Osteocyte (in vitro differentiated cells): ENCODE measurements at regions not wholly inside any gene's neighbourhood (a gene's known extent, or its start where the extent isn't known, plus 50 kb on each side); places are given as distances from the start of the nearest gene placed in this dataset.

Source experiments
- DNase-seq: peaks from one replicate; pipeline ENCODE4 v3.0.0; 2021; ENCODE audit warnings: mixed read lengths; ENCODE audit not compliant: unreplicated experiment; ENCODE audit errors: extremely low spot score
- H3K27ac Mint-ChIP-seq: one replicate; pipeline ENCODE4 v1.8.0; 2021; ENCODE audit warnings: mild to moderate bottlenecking, mixed read lengths; ENCODE audit not compliant: unreplicated experiment
- H3K27me3 Mint-ChIP-seq: one replicate; pipeline ENCODE4 v1.8.0; 2021; ENCODE audit warnings: mixed read lengths; ENCODE audit not compliant: unreplicated experiment
- H3K36me3 Mint-ChIP-seq: one replicate; pipeline ENCODE4 v1.8.0; 2021; ENCODE audit warnings: mixed read lengths; ENCODE audit not compliant: unreplicated experiment
- H3K4me1 Mint-ChIP-seq: one replicate; pipeline ENCODE4 v1.8.0; 2021; ENCODE audit warnings: mixed read lengths; ENCODE audit not compliant: unreplicated experiment
- H3K4me3 Mint-ChIP-seq: one replicate; pipeline ENCODE4 v1.8.0; 2021; ENCODE audit warnings: mild to moderate bottlenecking, moderate library complexity, mixed read lengths; ENCODE audit not compliant: unreplicated experiment
- H3K9me3 Mint-ChIP-seq: one replicate; pipeline ENCODE4 v1.8.0; 2021; ENCODE audit warnings: mixed read lengths; ENCODE audit not compliant: unreplicated experiment
- CTCF ChIP-seq: fragments of 200-600 bp; sonication (generic); IDR thresholded peaks from 2 replicates; pipeline ENCODE4 v1.5.0; 2021; ENCODE audit warnings: antibody characterized with exemption, mild to moderate bottlenecking, moderate library complexity

GRCh38 chr22:48714231-48714630 is 1113.4 kb downstream of the BRD1 start:
- H3K4me1 Mint-ChIP-seq: peaks cover 21% of the 10 kb centered on the region
- peaks cover 4% of the 10 kb centered on the region for H3K9me3 Mint-ChIP-seq
- DNase-seq: no peak

GRCh38 chr22:48713272-48714205 is 1114.1 kb downstream of the BRD1 start:
- no peak for DNase-seq
- H3K36me3 Mint-ChIP-seq: peaks cover 4% of the 10 kb centered on the region
- peaks cover 4% of the 10 kb centered on the region for H3K9me3 Mint-ChIP-seq
- TF ChIP-seq CTCF: no peak
- H3K27ac Mint-ChIP-seq: no peak overlapping the region
- H3K27me3 Mint-ChIP-seq: no peaks in the 10 kb centered on the region
- no peak overlapping the region for H3K4me3 Mint-ChIP-seq
- H3K4me1 Mint-ChIP-seq: peaks cover 18% of the 10 kb centered on the region

More at GRCh38 chr22:48714231-48714630, 1113.4 kb downstream of the BRD1 start:
- H3K4me3 Mint-ChIP-seq: no peak overlapping the region
- H3K27me3 Mint-ChIP-seq: no peaks in the 10 kb centered on the region
- H3K27ac Mint-ChIP-seq: no peak overlapping the region
- no peak for TF ChIP-seq CTCF
- peaks cover 4% of the 10 kb centered on the region for H3K36me3 Mint-ChIP-seq

- Mint-ChIP-seq H3K27ac (no peak overlapping the region), H3K4me1 (peaks cover 12% of the 10 kb centered on the region)
- no peak for TF ChIP-seq CTCF
These were observed 1115.0 kb downstream of the BRD1 start for GRCh38 chr22:48712558-48713271.

GRCh38 chr22:48711669-48712068 is 1116.0 kb downstream of the BRD1 start:
- no peak for DNase-seq
- no peak overlapping the region for H3K4me3 Mint-ChIP-seq
- no peaks in the 10 kb centered on the region for H3K27me3 Mint-ChIP-seq
- peaks cover 1% of the 10 kb centered on the region for H3K4me1 Mint-ChIP-seq
- H3K36me3 Mint-ChIP-seq: peaks cover 4% of the 10 kb centered on the region
- H3K9me3 Mint-ChIP-seq: peaks cover 4% of the 10 kb centered on the region
- no peak for TF ChIP-seq CTCF
- H3K27ac Mint-ChIP-seq: no peak overlapping the region

More at GRCh38 chr22:48712558-48713271, 1115.0 kb downstream of the BRD1 start:
- peaks cover 4% of the 10 kb centered on the region for H3K9me3 Mint-ChIP-seq
- H3K27me3 Mint-ChIP-seq: no peaks in the 10 kb centered on the region
- H3K36me3 Mint-ChIP-seq: peaks cover 4% of the 10 kb centered on the region
- H3K4me3 Mint-ChIP-seq: no peak overlapping the region
- no peak for DNase-seq

- Mint-ChIP-seq H3K27ac (no peak overlapping the region), H3K36me3 (peaks cover 4% of the 10 kb centered on the region), H3K4me3 (no peak overlapping the region), H3K9me3 (peaks cover 4% of the 10 kb centered on the region), H3K4me1 (no peaks in the 10 kb centered on the region), H3K27me3 (no peaks in the 10 kb centered on the region)
- DNase-seq: no peak
- no peak for TF ChIP-seq CTCF
These were observed 1116.6 kb downstream of the BRD1 start for GRCh38 chr22:48711031-48711431.
